Neutrophil (primary cell): ENCODE measurements at regions not wholly inside any gene's neighbourhood (a gene's known extent, or its start where the extent isn't known, plus 50 kb on each side); places are given as distances from the start of the nearest gene placed in this dataset.

Experiments
- H3K27ac ChIP-seq: fragments of 200-600 bp; sonication (generic); 2 replicates; pipeline ENCODE4 v1.5.1; 2016; ENCODE audit warnings: mild to moderate bottlenecking, moderate library complexity
- H3K27me3 ChIP-seq: fragments of 200-600 bp; sonication (generic); 2 replicates; pipeline ENCODE4 v1.6.0; 2016; ENCODE audit warnings: mild to moderate bottlenecking
- H3K36me3 ChIP-seq: fragments of 200-600 bp; sonication (generic); 2 replicates; pipeline ENCODE4 v1.5.1; 2017
- H3K4me1 ChIP-seq, 2 experiments: fragments of 200-600 bp in 1 of 2; sonication (generic) in 1 of 2; 1 replicate in 1 of 2; 2 replicates in 1 of 2; pipeline versions ENCODE4 v1.5.1 to v1.6.1; 2013 to 2016; ENCODE audit warnings: low read depth in 1 of 2, low read length in 1 of 2, mild to moderate bottlenecking in 1 of 2, moderate library complexity in 1 of 2; ENCODE audit not compliant: control insufficient read depth in 1 of 2, insufficient read depth in 1 of 2
- H3K4me3 ChIP-seq, 2 experiments: fragments of 200-600 bp in 1 of 2; sonication (generic) in 1 of 2; 1 replicate in 1 of 2; 2 replicates in 1 of 2; pipeline ENCODE4 v1.5.1; 2013 to 2016; ENCODE audit warnings: low read depth in 1 of 2, low read length in 1 of 2, mild to moderate bottlenecking in 1 of 2, moderate library complexity in 1 of 2
- H3K9me3 ChIP-seq: fragments of 200-600 bp; sonication (generic); 2 replicates; pipeline ENCODE4 v1.5.1; 2016
- TF ChIP-seq, protein P1 (sequence below): fragments of 200-600 bp; sonication (generic); IDR thresholded peaks from 2 replicates; pipeline ENCODE4 v1.5.1; 2016; ENCODE audit warnings: antibody characterized with exemption

DNA sequence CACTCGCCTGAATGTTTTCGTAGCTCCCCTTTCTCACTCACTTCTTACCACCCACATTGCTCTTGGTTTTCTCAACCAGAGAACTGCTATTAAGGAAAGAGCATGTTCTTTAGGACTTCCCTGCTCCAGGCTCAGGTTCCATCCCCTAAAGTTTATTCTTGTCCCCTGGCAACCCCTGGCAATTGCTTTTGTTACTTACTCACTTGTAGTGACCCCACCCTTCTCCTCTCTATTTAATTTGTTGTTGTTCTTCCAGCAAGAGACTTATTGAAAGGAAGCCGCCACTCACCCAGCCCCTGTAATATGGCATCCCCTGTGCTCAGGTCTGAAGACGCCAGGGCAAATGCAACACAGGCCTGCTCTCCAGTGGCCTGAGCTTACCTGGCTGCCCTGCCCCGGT is 233.7 kb upstream of the SOX21 start:
- no peak overlapping the region for H3K4me3 ChIP-seq
- H3K4me1 ChIP-seq, result no peaks in the 10 kb centered on the region

DNA sequence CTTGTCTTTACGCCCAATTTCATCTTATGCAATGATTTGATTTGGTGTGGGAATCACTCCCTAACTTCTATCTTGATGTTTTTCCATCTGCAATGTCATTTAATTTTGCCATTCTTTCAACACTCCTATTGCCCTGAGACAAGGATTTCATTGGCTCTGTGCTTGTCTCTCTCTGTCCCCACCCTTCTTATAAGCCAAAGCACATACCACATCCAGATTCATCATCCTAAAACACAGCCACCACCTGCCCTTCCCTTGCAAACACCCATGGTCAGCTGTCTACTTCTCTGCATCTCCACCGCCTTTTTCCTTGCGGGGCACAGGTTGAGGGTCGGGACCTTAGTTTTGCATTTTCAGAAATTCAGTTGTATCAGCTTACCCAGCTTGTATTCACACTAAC is 225.8 kb upstream of the SOX21 start:
- Histone ChIP-seq H3K9me3 (peaks cover 2% of the 10 kb centered on the region), H3K36me3 (no peaks in the 10 kb centered on the region), H3K4me3 (no peak overlapping the region), H3K27me3 (no peaks in the 10 kb centered on the region), H3K4me1 (no peaks in the 10 kb centered on the region), H3K27ac (no peak overlapping the region)
- TF ChIP-seq, protein P1, sequence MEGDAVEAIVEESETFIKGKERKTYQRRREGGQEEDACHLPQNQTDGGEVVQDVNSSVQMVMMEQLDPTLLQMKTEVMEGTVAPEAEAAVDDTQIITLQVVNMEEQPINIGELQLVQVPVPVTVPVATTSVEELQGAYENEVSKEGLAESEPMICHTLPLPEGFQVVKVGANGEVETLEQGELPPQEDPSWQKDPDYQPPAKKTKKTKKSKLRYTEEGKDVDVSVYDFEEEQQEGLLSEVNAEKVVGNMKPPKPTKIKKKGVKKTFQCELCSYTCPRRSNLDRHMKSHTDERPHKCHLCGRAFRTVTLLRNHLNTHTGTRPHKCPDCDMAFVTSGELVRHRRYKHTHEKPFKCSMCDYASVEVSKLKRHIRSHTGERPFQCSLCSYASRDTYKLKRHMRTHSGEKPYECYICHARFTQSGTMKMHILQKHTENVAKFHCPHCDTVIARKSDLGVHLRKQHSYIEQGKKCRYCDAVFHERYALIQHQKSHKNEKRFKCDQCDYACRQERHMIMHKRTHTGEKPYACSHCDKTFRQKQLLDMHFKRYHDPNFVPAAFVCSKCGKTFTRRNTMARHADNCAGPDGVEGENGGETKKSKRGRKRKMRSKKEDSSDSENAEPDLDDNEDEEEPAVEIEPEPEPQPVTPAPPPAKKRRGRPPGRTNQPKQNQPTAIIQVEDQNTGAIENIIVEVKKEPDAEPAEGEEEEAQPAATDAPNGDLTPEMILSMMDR, result no peak

More for the DNA sequence above, 233.7 kb upstream of the SOX21 start:
- no peaks in the 10 kb centered on the region for H3K27me3 ChIP-seq
- H3K36me3 ChIP-seq, result no peaks in the 10 kb centered on the region
- H3K27ac ChIP-seq, result no peak overlapping the region
- TF ChIP-seq, protein P1, result no peak
- no peaks in the 10 kb centered on the region for H3K9me3 ChIP-seq

GRCh38 chr13:94936633-94937032 is 224.3 kb upstream of the SOX21 start:
- Histone ChIP-seq H3K4me3 (no peak overlapping the region), H3K4me1 (no peaks in the 10 kb centered on the region), H3K9me3 (peaks cover 5% of the 10 kb centered on the region), H3K36me3 (no peaks in the 10 kb centered on the region), H3K27me3 (no peaks in the 10 kb centered on the region), H3K27ac (no peak overlapping the region)
- TF ChIP-seq, protein P1, result no peak

DNA sequence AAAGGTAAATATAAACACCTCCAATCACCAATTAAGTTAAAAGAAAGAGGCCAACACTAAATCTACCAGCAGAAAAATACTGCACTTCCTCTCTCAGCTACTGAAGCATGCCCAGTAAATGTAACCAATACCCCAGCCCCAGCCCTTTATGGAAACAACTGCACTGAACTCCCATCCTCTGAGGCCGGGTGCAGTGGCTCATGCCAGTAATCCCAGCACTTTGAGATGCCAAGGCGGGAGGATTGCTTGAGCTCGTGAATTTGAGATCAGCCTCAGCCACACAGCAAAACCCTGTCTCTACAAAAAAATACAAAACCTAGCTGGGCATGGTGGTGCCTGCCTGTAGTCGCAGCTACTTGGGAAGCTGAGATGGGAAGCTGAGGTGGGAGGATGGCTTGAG is 221.6 kb upstream of the SOX21 start:
- Histone ChIP-seq H3K27me3 (no peaks in the 10 kb centered on the region), H3K4me3 (no peak overlapping the region), H3K4me1 (no peaks in the 10 kb centered on the region), H3K27ac (no peak overlapping the region), H3K36me3 (no peaks in the 10 kb centered on the region), H3K9me3 (peaks cover 5% of the 10 kb centered on the region)
- TF ChIP-seq, protein P1, result no peak

DNA sequence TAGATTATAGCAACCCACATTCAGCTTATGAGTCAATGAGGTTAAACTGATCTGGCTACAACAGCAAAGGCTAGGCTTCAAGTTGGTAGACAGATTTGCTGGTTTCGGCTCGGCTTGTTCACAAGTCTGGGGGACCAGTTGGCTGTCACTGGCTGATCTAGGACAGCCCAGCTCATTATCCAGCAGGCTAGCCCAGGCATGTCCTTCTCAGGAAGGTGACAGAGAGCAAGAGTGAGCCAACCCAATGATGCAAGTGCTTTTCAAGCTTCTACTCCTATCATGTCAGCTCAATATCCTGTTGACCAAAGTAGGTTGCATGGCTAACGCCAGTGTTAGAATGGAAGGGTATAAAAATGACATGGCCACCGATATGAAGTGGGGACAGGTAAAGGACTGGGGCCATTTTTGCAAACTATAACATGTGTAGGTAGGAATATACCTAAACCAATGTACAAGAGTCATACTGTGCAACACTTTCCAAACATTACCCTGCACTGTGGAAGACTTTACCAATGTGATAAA is 220.9 kb upstream of the SOX21 start:
- TF ChIP-seq, protein P1, result no peak
- no peaks in the 10 kb centered on the region for H3K27me3 ChIP-seq
- no peaks in the 10 kb centered on the region for H3K4me1 ChIP-seq
- no peak overlapping the region for H3K27ac ChIP-seq
- peaks cover 5% of the 10 kb centered on the region for H3K9me3 ChIP-seq
- H3K36me3 ChIP-seq, result no peaks in the 10 kb centered on the region
- H3K4me3 ChIP-seq, result no peak overlapping the region
